ENCODE measurements at regions not wholly inside any gene's neighbourhood (a gene's known extent, or its start where the extent isn't known, plus 50 kb on each side); places are given as distances from the start of the nearest gene placed in this dataset.

- TF ChIP-seq ZBTB49 (CRISPR knock-in tag; IDR thresholded peaks at IDR 0.05; ENCODE audit: borderline replicate concordance) (no peak), MEF2A (IDR thresholded peaks at IDR 0.05; ENCODE audit: control insufficient read depth, low read depth, low read length) (no peak), ARID2 (IDR thresholded peaks at IDR 0.05) (no peak), BCLAF1 (IDR thresholded peaks at IDR 0.05; ENCODE audit: borderline replicate concordance in 1 of 2, control insufficient read depth in 1 of 2, low read depth in 2 of 2, low read length in 1 of 2) (no peak), CBX5 (IDR thresholded peaks at IDR 0.05; ENCODE audit: borderline replicate concordance, low read depth) (no peak), SAP30 (IDR thresholded peaks at IDR 0.05; ENCODE audit: borderline replicate concordance, insufficient read depth, low read depth, low read length, poor library complexity, severe bottlenecking) (no peak)
Measured at GRCh38 chr13:40094056-40094455, 438.6 kb downstream of the COG6 start (continued).
